Suprapubic skin (tissue), 4 donors: ENCODE measurements at regions not wholly inside any gene's neighbourhood (a gene's known extent, or its start where the extent isn't known, plus 50 kb on each side); places are given as distances from the start of the nearest gene placed in this dataset.

Source experiments
- DNase-seq, 2 donors: peaks; one replicate each; pipeline ENCODE4 v3.0.0-alpha.2; 2019; ENCODE audit warnings: low spot score in 2 of 2
- H3K27ac ChIP-seq: fragments of 200-600 bp; sonication (generic); one replicate; pipeline ENCODE4 v1.5.1; 2019
- H3K27me3 ChIP-seq: fragments of 200-600 bp; sonication (generic); one replicate; pipeline ENCODE4 v1.5.1; 2019
- H3K36me3 ChIP-seq: fragments of 200-600 bp; sonication (generic); one replicate; pipeline ENCODE4 v1.5.1; 2019
- H3K4me1 ChIP-seq: fragments of 200-600 bp; sonication (generic); one replicate; pipeline ENCODE4 v1.5.1; 2019
- H3K4me3 ChIP-seq: fragments of 200-600 bp; sonication (generic); one replicate; pipeline ENCODE4 v1.5.1; 2019; ENCODE audit warnings: mild to moderate bottlenecking
- H3K9me3 ChIP-seq: fragments of 200-600 bp; sonication (generic); one replicate; pipeline ENCODE4 v1.5.1; 2019
- EP300 ChIP-seq: sonication (generic); formaldehyde crosslinking; IDR thresholded peaks from one replicate; pipeline ENCODE4 v1.6.1; 2017; ENCODE audit warnings: antibody characterized with exemption
- POLR2A ChIP-seq, 2 donors: fragments of 450-650 bp; IDR thresholded peaks; one replicate each; pipeline ENCODE4 v1.6.1; 2017; ENCODE audit warnings: antibody characterized with exemption in 2 of 2, mild to moderate bottlenecking in 2 of 2, moderate library complexity in 2 of 2
- POLR2AphosphoS5 ChIP-seq, 3 donors: sonication (generic); formaldehyde crosslinking; IDR thresholded peaks; one replicate each; pipeline ENCODE4 v1.6.1; 2017; ENCODE audit warnings: antibody characterized with exemption in 3 of 3
- WGBS: methylation state at CpG from one replicate; pipeline ENCODE4 v1.1.5; 2018; 5-methylcytosine and 5-hydroxymethylcytosine counted together
- TF ChIP-seq, protein P1 (sequence below), 2 donors: fragments of 200-600 bp in 1 of 2; fragments of 450-650 bp in 1 of 2; sonication (generic) in 1 of 2; IDR thresholded peaks; one replicate each; pipeline ENCODE4 v1.5.1; 2016 to 2019; ENCODE audit warnings: antibody characterized with exemption in 2 of 2, mild to moderate bottlenecking in 1 of 2, moderate library complexity in 1 of 2

DNA sequence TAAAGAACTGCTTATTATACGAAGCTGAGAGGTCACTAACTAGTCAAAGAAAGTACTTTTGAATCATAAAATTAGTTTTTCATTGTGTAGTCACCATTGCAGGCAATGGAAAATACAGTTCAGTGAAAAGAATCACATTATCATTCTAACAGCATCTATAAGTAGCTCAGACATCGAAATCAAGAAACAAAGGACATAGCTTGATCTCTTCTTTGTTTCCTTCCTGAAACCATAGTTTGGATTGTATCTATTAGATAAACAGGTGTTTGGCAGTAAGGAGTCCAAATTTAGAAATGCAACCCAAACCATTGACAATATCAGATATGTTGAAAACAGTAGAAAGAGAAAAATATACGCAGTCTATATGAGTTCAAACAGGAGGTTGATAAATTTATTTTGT, 697.3 kb downstream of the TFAP2A start:
- DNase-seq: no peak
- H3K4me1 ChIP-seq: no peaks in the 10 kb centered on the region
- H3K4me3 ChIP-seq: no peak overlapping the region
- H3K27ac ChIP-seq: no peak overlapping the region
- TF ChIP-seq, protein P1, sequence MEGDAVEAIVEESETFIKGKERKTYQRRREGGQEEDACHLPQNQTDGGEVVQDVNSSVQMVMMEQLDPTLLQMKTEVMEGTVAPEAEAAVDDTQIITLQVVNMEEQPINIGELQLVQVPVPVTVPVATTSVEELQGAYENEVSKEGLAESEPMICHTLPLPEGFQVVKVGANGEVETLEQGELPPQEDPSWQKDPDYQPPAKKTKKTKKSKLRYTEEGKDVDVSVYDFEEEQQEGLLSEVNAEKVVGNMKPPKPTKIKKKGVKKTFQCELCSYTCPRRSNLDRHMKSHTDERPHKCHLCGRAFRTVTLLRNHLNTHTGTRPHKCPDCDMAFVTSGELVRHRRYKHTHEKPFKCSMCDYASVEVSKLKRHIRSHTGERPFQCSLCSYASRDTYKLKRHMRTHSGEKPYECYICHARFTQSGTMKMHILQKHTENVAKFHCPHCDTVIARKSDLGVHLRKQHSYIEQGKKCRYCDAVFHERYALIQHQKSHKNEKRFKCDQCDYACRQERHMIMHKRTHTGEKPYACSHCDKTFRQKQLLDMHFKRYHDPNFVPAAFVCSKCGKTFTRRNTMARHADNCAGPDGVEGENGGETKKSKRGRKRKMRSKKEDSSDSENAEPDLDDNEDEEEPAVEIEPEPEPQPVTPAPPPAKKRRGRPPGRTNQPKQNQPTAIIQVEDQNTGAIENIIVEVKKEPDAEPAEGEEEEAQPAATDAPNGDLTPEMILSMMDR (IDR thresholded peaks at IDR 0.05): no peak
- no peak for TF ChIP-seq POLR2A (IDR thresholded peaks at IDR 0.05)
- TF ChIP-seq EP300: no peak
- TF ChIP-seq POLR2AphosphoS5 (IDR thresholded peaks at IDR 0.05): no peak
- no peaks in the 10 kb centered on the region for H3K36me3 ChIP-seq
- H3K27me3 ChIP-seq: no peaks in the 10 kb centered on the region
- WGBS: 74% methylated on average over 3 of the region's 3 CpGs
- H3K9me3 ChIP-seq: no peaks in the 10 kb centered on the region

DNA sequence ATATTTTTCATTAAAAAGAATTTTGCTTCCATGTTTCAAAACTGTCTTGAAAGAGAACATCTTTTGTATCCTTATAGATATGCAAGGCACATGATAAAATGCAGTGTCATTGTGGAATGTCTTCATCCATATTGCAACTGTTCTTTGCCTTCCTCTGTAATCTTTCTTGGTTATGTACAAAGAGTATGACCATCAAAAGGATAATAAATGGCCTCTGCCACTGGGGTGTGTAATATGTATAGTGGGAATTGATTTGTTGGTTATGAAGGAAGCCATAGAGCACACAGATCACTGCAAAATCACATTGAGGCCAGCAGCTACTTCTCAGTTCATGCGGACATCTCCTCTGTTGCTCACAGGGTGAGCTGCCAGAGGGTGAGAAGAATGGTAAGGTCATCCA, 703.5 kb downstream of the TFAP2A start:
- H3K4me3 ChIP-seq: no peak overlapping the region
- no peaks in the 10 kb centered on the region for H3K36me3 ChIP-seq
- H3K9me3 ChIP-seq: no peaks in the 10 kb centered on the region
- 89% methylated on average over 1 of the region's 1 CpG for WGBS
- H3K27ac ChIP-seq: no peak overlapping the region
- no peak for DNase-seq
- no peaks in the 10 kb centered on the region for H3K27me3 ChIP-seq
- TF ChIP-seq, protein P1 (IDR thresholded peaks at IDR 0.05): no peak
- no peak for TF ChIP-seq POLR2AphosphoS5 (IDR thresholded peaks at IDR 0.05)
- TF ChIP-seq POLR2A (IDR thresholded peaks at IDR 0.05): no peak
- TF ChIP-seq EP300: no peak
- H3K4me1 ChIP-seq: no peaks in the 10 kb centered on the region

DNA sequence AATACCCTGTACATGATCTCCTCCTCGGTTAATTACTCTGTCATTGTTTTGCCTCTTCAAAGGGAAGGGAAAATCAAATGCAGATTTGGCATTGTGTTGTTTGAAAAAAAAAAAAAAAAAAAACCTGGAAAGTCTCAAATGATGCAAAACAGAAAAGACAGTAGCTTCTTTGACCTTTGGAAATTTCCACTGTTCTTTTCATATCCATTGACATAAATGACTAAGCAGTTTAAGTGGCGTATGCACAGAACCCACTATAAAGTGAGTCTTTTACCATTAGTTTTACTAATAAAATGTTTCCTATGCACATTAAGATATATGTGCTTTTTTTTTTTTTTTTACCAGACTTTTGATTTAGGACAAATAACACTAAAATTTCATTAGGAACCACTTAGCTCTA, 704.3 kb downstream of the TFAP2A start:
- no peaks in the 10 kb centered on the region for H3K9me3 ChIP-seq
- no peak overlapping the region for H3K4me3 ChIP-seq
- H3K36me3 ChIP-seq: no peaks in the 10 kb centered on the region
- H3K27me3 ChIP-seq: no peaks in the 10 kb centered on the region
- TF ChIP-seq POLR2AphosphoS5 (IDR thresholded peaks at IDR 0.05): no peak
- TF ChIP-seq, protein P1 (IDR thresholded peaks at IDR 0.05): no peak
- TF ChIP-seq POLR2A (IDR thresholded peaks at IDR 0.05): no peak
- TF ChIP-seq EP300: no peak
- no peak for DNase-seq
- 58% methylated on average over 2 of the region's 2 CpGs for WGBS
- H3K4me1 ChIP-seq: no peaks in the 10 kb centered on the region
- H3K27ac ChIP-seq: no peak overlapping the region

DNA sequence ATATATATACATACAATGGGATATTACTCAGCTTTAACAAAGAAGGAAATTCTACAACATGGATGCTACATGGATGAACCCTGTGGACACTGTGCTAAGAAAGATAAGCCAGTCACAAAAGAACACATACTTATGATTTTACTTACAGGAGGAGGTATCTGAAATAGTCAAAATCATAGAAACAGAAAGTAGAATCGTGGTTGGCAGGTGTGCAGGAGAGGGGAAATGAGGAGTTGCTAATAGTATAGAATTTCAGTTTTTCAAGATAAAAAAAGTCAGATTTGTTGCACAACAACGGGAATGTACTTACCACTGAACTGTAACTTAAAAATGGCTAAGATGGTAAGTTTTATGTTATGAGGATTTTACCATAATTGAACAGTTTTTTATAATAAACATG, 706.3 kb downstream of the TFAP2A start:
- WGBS: 76% methylated on average over 2 of the region's 2 CpGs
- Histone ChIP-seq H3K36me3 (no peaks in the 10 kb centered on the region), H3K27ac (no peak overlapping the region), H3K9me3 (no peaks in the 10 kb centered on the region), H3K4me1 (no peaks in the 10 kb centered on the region), H3K27me3 (no peaks in the 10 kb centered on the region), H3K4me3 (no peak overlapping the region)
- TF ChIP-seq EP300 (no peak), POLR2A (IDR thresholded peaks at IDR 0.05) (no peak), POLR2AphosphoS5 (IDR thresholded peaks at IDR 0.05) (no peak)
- TF ChIP-seq, protein P1 (IDR thresholded peaks at IDR 0.05): no peak
- DNase-seq: no peak

DNA sequence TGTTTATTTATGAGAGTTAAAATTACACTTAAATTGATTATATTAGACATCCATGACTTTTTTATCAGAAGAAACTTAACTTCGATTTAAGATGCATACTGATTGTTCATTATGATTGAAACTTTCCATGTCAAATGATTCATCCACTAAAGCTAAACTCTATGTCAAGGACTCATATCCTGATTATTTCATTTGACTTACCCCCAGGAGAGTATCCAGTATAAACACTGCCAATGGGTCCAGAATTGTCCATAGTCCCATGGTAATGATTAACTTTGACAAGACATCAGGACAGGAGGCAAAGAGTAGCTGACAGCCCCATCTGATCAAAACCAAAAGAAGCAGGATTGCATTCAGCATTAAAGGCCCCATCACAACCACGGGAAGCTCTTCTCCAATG, 709.9 kb downstream of the TFAP2A start:
- no peaks in the 10 kb centered on the region for H3K36me3 ChIP-seq
- no peak for DNase-seq
- WGBS: 86% methylated on average over 2 of the region's 2 CpGs
- H3K4me1 ChIP-seq: no peaks in the 10 kb centered on the region
- H3K27ac ChIP-seq: no peak overlapping the region
- no peak overlapping the region for H3K4me3 ChIP-seq
- TF ChIP-seq, protein P1 (IDR thresholded peaks at IDR 0.05): no peak
- TF ChIP-seq POLR2AphosphoS5 (IDR thresholded peaks at IDR 0.05): no peak
- TF ChIP-seq EP300: no peak
- TF ChIP-seq POLR2A (IDR thresholded peaks at IDR 0.05): no peak
- no peaks in the 10 kb centered on the region for H3K27me3 ChIP-seq
- no peaks in the 10 kb centered on the region for H3K9me3 ChIP-seq
